ENCODE measurements at regions not wholly inside any gene's neighbourhood (a gene's known extent, or its start where the extent isn't known, plus 50 kb on each side); places are given as distances from the start of the nearest gene placed in this dataset.

- TF ChIP-seq CTCF (IDR thresholded peaks at IDR 0.05) (no peak), POLR2AphosphoS5 (IDR thresholded peaks at IDR 0.05) (no peak)
These were observed 248.5 kb downstream of the VAPA start for GRCh38 chr18:10162340-10162739.
